Glomerular visceral epithelial cell (primary cell): ENCODE measurements at regions not wholly inside any gene's neighbourhood (a gene's known extent, or its start where the extent isn't known, plus 50 kb on each side); places are given as distances from the start of the nearest gene placed in this dataset.

Experiments used
- DNase-seq: peaks from one replicate; pipeline ENCODE4 v3.0.0-alpha.2; 2016; ENCODE audit errors: extremely low spot score

- no peak for DNase-seq
Observed at GRCh38 chr4:152159773-152160172, 376.1 kb downstream of the FBXW7 start.

DNA sequence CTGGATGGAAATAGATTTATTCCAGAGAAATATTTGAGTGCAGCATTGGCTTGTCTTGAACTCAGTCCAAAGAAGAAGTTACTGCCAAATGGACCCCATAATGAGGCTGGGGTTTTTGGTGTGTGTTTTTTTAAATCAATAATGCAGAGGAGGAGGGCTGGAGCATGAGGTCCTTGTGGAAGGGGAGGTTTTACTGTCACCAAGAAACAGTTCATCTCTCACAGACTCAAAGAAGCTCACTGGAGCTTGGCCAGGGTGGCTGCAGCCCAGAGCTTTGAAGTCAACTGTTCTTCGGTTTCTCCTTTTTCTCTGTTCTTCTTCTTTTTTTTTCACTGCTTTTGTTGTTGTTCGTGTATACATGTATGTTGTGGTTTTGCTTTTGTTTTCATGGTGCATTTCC, 377.7 kb downstream of the FBXW7 start:
- no peak for DNase-seq

DNA sequence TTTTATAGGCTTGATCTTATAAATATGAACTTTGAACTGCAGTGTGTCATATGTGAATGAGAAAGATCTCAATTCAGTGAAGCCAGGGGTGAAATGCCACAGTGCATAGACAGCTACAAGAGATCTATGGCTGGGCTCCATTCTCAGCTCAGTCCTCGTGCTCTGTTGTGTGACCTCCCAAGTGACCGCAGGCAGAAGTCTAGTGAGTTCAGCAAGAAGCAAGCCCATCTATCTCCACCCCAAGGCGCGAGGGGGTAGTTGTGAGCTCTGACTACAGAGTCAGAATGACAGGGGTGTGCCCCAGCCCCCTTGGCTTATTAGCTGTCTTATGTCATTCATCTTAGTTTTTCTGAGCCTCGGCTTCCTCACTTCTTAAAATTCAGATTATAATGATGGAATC, 378.3 kb downstream of the FBXW7 start:
- DNase-seq, result no peak

- no peak for DNase-seq
Observed at GRCh38 chr4:152156442-152156841, 379.4 kb downstream of the FBXW7 start.

GRCh38 chr4:152155070-152155469, 380.8 kb downstream of the FBXW7 start:
- no peak for DNase-seq

DNA sequence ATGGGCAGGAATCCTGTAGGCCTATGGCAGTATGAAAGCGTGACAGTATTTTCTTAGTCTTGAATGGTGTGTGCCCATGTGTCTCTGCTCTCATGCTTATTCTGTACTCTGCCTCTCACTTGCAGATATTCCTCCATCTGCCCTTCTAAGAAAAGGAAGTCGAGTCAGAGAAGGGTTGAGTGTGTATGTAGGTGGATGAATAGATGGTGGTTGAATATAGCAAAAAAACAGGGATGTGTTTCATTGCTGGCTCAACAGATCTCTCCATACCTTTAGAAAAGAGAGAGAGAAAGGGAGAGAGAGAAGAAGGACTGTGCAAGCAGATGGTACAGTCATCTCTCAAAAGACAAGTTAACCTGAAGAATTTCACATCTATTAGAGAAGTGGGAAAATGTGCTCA, 381.5 kb downstream of the FBXW7 start:
- no peak for DNase-seq

DNA sequence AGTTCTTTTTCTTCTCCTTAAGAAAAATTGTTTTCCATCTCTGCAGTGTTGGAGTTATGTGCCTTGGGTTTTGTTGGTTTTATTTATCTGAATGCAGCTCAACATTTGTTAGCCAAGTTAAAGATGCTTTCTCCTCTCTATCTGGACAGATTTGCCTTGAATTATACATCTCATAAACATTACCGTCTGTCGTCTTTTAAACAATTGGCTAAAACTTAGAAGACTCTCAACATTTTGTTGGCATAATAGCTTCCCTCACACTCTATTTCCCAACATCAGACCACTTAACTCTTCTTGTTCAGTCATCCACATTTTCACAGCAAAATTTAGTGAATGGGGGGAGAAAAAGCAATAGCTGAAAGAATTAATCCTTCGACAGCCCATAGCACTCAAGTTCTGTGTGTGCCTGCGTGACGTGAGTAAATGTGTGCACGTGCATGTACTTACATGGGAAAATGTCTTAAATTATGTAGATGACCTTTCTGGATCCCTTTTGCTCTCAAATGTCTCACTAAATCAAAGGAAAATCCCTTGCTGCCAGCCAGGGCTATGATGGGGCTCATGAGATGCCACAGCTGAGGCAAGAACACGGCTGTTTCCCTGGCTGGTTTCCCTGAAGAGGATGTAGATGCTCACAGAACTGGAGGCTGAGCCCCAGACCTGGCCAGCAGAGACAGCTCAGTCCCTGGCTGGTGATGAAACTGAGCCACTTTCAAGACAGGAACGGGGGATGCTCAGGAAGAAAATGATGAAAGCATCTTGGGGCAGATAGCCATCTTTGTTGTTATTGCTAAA, 382.2 kb downstream of the FBXW7 start:
- DNase-seq, result no peak

- DNase-seq, result no peak
Observed at GRCh38 chr4:152150214-152150613, 385.7 kb downstream of the FBXW7 start.

DNA sequence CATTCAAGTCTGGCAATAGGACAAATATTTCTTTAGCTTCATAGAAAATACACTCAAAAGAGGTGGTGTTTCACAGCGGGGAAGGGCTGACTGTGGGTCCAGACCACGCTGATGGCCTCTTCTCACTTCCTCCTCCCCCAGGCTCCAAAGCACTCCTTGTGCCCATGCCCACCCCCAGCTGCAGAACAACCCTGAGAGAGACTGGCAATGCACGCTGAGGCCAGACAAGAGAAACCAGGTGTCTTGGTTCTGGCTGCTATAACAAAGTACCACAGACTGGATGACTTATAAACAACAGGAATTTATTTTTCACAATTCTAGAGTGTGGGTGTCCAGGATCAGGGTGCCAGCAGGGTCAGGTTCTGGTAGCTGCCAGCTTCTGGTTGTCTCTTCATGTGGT, 386.1 kb downstream of the FBXW7 start:
- no peak for DNase-seq

DNA sequence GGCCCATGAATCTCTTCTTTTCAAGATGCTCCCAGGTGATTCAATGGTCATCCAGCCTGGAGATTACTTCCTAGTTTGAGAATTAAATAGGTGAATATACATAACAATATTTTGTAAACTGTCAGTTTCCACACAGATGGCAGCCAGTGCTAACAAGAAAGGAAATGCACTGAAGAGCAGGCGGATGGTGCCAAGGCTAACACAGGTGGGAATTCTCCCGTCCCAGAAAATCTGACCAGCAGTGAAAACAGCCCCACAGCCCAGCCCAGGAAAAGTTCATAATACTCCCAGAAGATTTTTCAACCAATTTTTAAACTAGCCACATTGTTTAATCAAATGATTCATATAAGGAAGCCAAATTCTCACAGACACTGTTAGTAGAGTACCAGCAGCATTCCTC, 387.2 kb upstream of the GATB start:
- DNase-seq, result no peak

DNA sequence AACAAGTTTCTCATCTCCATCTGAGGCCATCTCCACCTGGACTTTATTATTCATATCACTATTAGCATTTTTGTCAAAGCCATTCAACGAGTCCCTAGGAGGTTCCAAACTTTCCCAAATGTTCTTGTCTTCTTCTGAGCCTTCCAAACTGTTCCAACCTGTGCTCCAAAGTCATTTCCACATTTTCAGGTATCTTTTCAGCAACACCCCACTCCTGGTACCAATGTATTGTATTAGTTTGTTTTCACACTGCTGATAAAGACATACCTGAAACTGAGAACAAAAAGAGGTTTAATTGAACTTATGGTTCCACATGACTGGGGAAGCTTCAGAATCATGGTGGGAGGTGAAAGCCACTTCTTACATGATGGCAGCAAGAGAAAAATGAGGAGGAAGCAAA, 385.4 kb upstream of the GATB start:
- no peak for DNase-seq

GRCh38 chr4:152143806-152144205, 383.0 kb upstream of the GATB start:
- DNase-seq, result no peak

DNA sequence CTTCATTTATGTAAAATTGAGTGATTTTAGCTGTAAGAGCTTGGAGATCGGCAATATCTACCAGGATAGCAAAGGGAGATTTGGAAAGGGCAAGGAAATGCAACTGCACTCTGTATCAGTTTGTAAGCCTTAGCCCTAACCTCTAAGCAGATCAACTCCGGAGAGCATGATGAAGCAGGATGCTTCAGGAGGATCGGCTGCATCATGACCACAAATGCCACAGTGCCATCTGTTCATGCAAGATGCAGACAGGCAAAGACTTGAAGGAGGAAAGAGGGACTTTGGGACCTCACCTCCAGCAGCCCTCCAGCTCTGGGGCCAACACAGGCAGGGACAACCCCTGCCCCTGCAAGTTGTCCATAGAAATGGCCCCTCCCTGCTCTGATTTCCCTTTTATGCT, 377.6 kb upstream of the GATB start:
- no peak for DNase-seq

DNA sequence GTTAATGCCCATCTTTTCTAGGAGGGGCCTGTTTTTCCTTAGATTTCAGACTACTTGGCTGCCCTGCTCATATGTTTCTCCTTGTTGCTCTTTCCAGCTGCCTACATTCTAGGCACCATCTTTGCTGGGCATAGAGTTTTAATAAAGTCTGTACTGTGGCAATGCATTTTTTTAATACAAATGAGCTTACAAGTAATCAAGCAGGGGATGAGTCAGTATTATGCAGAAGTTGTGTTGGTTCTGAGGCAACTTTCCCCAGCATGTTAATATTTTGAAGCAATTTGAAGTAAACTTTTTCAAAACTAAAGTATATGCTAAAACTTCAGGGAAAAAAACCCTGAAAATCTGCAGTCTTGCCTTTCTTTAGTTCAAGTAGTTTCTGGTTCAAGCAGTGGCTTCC, 372.0 kb upstream of the GATB start:
- no peak for DNase-seq

DNA sequence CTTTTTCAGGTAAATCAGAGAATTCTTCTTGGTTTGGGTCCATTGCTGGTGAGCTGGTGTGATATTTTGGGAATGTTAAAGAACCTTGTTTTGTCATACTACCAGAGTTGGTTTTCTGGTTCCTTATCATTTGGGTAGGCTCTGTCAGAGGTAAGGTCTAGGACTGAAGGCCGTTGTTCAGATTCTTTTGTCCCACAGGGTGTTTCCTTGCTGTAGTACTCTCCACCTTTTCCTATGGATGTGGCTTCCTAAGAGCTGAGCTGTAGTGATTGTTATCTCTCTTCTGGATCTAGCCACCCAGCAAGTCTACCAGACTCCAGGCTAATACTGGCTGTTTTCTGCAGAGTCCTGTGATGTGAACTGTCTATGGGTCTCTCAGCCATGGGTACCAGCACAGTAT, 367.5 kb upstream of the GATB start:
- DNase-seq, result no peak

GRCh38 chr4:152126238-152126637, 365.4 kb upstream of the GATB start:
- no peak for DNase-seq

DNA sequence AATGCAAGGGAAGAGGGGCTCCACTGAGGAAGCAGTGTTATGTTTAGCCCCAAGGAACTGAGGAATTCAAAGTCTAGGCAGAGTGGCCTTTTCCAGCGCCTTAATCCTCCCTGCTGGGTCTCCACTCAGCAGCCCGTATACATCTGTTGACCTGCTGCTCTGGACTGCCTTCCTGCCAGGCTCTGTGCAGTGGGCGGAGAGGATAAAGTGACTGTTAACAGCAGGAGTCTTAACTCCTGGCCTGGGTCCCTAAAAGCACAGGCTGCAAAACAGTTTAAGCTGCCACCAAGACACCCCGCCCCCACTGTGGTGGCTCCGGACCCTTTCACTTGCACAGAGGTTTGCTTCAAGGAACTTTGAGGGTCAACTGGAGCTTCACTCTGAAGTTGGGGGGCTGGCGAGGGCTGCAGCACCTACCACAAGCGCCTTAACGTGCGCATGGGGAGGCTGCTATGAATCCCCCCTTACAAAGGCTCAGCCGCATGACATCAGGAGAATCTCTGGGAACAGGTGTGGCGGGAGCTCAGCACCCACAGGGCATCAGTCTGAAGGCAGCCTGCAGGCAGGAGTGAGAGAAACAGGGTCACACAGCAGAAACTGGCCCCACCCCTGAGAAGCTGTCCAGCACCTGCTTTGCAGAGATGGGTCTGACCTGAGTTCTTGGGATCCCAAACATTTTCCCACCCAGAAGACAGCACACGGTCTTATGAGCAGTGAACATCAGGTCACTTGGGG, 358.2 kb upstream of the GATB start:
- DNase-seq, result no peak

- DNase-seq, result no peak
Observed at GRCh38 chr4:152117933-152118507, 357.2 kb upstream of the GATB start.

- no peak for DNase-seq
Observed at GRCh38 chr4:152117520-152117919, 356.7 kb upstream of the GATB start.

DNA sequence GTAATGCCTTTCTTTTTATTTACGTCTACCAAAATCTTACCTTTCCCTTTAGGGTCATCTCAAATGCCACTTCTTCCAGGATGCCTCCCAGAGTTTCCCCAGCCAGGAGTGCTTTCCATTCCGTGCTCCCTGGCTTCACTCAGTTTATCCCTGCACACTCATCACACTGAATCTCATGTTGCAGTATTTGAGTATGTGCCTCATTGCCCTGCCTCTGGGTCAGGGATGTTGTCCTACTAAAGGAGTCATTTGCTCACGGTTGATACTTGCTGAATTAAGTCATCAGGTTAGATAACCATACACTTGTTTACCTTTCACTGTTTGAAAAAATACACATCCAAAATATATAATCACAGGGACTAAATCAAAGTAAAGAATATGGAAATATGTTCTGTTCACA, 356.2 kb upstream of the GATB start:
- DNase-seq, result no peak

- no peak for DNase-seq
Observed at GRCh38 chr4:152115794-152116193, 355.0 kb upstream of the GATB start.

GRCh38 chr4:152115118-152115517, 354.3 kb upstream of the GATB start:
- no peak for DNase-seq

GRCh38 chr4:152114562-152114961, 353.8 kb upstream of the GATB start:
- no peak for DNase-seq
